IPS-NIHi7 (cell line): ENCODE measurements at regions not wholly inside any gene's neighbourhood (a gene's known extent, or its start where the extent isn't known, plus 50 kb on each side); places are given as distances from the start of the nearest gene placed in this dataset.
"Not testable (repeated sequence)": the region's sequence is repeated elsewhere in the genome, so short reads cannot be mapped to it uniquely, and the experiment has no call there.

Experiments
- DNase-seq: peaks from one replicate; pipeline ENCODE4 v3.0.0; 2012; ENCODE audit warnings: mixed read lengths; ENCODE audit errors: extremely low spot score

DNA sequence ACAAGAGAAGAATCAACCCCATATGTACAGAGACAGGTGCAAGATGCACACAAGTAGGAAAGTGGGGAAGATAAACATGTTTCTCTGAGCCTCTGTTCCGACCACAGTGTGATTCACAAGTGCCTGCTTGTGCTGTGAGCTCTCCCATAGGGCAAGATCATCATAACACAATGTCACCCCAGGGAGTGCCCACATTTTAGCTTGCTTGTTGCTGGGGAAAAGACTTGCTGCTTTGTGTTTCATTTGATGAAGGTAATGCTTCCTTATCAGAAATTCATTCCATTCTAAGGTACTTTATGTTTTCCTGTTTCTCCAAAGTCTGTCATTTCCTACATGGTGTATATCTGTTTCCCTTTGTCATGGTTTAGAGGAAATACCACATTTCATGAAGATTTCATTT is 304.5 kb upstream of the DIPK2B start:
- DNase-seq: no peak

DNA sequence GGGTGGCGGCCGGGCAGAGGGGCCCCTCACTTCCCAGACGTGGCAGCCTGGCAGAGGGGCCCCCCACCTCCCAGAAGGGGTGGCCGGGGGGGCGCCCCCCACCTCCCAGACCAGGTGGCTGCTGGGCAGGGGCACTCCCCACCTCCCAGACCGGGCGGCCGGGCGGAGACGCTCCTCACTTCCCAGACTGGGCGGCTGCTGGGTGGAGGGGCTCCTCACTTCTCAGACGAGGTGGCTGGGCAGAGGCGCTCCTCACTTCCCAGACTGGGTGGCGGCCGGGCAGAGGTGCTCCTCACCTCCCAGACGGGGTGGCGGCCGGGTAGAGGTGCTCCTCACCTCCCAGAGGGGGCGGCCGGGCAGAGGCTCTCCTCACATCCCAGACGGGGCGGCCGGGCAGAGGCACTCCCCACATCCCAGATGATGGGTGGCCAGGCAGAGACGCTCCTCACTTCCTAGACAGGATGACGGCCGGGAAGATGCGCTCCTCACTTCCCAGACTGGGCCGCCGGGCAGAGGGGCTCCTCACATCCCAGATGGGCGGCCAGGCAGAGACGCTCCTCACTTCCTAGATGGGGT is 303.2 kb upstream of the DIPK2B start:
- DNase-seq: not testable (repeated sequence)

DNA sequence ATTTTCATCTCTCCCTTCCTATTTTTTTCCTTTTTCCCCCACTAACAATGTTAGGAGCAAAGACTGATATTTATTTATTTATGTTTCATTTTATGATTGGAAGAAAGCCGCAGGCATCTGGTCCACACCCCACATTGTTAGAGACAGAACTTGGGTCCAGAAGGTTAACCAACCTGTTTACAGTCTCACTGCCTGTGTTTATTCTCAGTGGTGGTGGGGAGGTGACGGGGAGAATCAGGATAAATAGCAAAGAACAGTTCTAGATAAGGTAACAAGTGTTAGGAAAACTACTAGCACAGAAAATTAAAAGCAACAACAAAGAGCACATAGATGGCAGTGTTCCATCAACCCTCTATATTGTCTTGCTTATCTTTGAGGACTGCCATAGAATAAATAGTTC is 301.7 kb upstream of the DIPK2B start:
- no peak for DNase-seq

DNA sequence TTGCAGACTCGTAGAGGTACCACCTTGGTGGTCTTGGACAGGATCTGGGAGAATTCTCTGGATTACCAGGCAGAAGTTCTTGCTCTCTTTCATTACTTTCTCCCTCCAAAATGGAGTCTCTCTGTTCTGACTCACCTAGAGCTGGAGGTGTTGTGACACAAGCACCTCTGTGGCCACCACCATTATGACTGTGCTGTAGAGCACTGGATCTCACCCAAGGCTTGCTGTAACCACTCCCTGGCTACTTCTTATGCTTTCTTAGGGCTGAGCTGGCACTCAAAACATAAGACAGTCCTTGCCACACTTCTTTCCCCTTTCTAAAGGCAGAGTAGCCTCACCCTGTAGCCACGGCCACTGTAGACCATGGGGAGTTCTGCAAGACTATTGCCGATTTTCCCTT is 296.6 kb upstream of the DIPK2B start:
- no peak for DNase-seq

DNA sequence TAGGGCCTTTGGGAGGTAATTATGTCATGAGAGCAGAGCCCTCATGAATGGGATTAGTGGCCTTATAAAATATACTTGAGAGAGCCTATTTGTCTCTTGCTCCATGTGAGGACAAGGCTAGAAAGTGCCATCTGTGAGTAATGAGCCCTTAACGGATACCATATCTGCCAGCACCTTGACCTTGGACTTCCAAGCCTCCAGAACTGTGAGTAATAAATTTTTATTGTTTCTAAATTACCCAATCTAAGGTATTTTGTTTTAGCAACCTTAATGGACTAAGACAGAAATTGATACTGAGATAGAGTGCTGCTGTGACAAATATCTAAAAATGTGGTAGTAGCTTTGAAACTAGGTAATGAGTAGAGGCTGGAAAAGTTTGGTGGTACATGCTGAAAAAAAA is 285.0 kb upstream of the DIPK2B start:
- DNase-seq: no peak

DNA sequence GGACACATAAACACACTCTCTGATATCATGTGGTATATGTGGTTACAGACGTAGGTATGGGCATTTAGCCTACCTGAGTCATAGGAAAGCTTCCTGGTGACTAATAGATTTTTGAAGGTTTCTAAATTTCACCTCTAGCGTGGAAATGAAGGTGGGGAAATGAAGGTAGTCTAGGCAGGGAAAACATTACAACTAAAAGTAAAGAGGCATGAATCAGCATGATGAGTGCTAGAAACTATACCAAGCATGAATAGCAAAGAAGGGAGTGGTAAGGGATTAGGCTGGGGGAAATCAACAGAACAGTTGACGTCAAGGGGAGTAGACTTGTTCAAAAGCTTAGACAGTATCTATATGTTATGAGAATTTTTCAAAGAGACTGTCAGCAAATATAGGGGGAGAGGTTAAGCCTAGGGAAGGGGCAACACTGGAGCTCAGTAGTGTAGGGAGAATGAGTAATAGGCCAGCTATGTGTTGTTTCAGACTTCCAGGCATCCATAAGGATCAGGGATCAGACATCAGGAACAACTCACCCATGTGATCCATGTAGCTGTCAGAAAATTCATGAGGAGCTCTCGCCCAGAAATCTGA is 279.3 kb upstream of the DIPK2B start:
- no peak for DNase-seq

DNA sequence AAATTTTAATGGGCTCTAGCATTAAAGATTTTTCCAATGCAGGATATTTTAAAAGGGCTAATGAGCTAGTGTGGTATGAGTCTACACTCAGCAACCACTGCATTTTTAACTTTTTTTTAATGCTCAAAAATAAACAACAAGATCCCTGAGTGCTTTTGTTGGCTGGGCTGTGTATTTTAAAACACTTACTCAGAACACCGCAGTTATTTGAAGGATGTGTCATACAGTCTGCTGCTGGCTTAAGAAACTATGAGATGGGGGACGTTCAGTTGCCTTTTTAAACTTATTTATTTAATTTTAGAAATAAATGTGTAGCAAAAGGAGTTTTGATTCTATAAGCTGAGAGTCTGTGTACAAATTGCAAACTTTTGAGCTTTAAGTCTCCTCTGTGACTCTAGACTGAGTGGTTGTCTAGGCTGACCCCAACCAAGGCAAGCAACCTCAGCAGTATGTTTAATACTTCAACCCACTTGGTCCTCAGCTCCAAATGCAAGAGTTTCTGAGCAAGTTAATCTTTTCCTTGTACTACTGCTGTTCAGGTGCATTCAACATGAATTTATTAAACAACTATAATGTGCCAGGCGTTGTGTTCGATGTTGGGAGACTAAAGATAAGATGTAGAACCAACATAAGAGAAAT is 278.6 kb upstream of the DIPK2B start:
- no peak for DNase-seq

DNA sequence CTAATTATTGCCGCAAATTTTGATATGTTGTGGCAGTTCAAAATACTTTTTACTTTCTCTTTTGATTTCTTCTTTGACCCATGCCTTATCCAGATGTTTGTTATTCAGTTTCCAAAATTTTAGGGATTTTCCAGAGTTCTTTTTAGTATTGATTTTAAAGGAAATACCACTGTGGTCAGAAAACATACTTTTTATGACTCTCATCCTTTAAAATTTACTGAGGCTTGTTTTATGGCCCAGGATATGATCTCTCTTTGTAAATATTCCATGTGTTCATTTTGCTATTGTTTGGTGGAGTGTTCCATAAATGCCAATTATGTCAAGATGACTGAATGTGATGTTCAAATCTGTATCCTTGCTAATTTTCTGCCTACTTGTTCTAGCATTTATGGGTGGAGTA is 272.3 kb upstream of the DIPK2B start:
- no peak for DNase-seq

DNA sequence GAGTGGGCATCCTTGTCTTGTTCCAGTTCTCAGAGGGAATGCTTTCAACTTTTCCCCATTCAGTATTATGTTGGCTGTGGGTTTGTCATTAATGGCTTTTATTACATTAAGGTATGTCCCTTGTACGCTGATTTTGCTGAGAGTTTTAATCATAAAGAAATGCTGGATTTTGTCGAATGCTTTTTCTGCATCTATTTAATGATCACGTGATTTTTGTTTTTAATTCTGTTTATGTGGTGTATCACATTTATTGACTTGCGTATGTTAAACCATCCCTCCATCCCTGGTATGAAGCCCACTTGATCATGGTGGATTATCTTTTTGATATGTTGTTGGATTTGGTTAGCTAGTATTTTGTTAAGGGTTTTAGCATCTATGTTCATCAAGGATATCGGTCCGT is 266.9 kb upstream of the DIPK2B start:
- DNase-seq: not testable (repeated sequence)

DNA sequence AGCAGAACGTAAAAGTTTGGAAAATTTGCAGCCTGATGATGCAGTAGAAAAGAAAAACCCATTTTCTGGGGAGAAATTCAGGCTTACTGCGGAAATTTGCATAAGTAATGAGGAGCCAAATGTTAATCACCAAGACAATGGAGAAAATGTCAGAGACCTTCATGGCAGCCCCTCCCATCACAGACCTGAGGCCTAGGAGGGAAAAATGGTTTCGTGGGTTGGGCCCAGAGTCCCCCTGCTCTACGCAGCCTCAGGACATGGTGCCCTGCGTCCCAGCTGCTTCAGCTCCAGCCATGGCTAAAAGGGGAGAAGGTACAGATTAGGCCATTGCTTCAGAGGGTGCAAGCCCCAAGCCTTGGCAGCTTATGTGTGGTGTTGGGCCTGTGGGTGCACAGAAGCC is 255.1 kb upstream of the DIPK2B start:
- DNase-seq: not testable (repeated sequence)

DNA sequence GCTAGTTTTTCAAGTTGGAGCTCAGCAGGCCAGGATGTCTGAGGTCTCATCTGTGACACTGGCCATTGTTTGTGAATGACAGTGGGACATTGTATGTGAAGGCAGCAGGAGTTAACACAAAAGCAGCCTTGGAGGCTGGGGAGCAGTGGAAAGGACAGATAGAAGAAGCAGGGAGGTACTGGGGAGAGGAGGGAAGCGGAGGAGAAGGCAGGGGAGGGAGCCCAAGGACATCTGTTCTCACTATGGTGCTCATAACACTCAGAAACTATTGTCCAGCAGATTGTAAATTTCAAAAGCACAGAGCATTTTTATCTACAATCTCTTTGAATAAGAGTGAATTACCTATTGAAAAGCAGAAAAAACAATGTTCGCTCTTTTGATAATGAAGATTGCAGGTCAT is 253.6 kb upstream of the DIPK2B start:
- DNase-seq: no peak

DNA sequence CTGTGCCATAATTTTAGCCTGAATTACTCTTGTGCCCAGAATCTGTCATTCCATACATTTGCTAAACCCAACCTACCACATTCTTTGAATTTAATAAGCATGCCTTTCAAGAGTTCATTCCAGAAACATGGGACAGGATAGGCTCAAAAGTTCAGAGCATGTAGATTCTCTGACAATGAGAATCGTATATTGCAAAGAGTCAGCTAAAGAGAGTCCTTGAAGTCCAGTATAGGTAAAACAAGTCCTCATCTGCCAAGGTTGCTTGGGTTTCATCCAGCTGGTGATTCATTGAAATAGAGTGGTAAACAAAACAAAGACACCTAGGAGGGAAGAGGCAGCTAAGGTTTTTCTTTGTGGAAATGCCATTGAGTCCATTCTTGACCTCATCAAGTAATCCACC is 249.3 kb upstream of the DIPK2B start:
- no peak for DNase-seq

DNA sequence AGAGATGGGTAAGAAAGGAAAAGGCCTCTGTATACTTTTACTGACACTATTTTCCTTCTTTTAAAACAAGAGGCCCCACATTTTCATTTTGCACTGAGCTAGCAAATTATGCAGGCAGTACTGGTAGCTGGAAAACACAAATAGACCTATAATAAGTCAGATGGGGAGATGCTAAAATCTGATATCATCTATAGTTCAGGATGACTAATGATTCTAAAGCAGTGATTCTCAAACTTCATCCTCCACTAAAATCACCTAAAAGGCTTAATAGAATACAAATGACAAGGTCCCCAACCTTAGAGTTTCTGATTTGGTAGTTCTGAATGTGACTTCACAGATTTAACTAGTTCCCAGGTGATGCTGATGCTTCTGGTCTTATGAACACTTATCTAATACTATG is 247.3 kb upstream of the DIPK2B start:
- no peak for DNase-seq

DNA sequence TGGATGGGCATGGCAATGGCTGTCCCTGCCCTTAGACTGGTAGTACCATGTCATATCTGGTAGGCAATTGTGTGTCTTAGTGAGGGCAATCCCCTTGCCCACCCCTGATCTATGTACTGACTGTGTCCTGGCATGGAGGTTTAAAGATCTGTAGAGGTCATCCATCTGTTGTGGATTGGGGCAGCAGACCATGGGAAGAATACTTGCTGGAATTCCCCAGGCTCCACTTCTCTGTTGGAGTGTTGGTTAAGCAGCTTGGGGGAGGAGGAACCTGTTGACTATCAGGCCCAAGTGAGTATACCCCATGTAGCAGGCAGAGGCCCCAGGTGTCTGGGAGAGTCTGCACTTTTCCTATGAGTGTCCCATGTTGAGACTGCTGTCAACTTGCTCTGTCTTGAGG is 246.7 kb upstream of the DIPK2B start:
- DNase-seq: no peak

DNA sequence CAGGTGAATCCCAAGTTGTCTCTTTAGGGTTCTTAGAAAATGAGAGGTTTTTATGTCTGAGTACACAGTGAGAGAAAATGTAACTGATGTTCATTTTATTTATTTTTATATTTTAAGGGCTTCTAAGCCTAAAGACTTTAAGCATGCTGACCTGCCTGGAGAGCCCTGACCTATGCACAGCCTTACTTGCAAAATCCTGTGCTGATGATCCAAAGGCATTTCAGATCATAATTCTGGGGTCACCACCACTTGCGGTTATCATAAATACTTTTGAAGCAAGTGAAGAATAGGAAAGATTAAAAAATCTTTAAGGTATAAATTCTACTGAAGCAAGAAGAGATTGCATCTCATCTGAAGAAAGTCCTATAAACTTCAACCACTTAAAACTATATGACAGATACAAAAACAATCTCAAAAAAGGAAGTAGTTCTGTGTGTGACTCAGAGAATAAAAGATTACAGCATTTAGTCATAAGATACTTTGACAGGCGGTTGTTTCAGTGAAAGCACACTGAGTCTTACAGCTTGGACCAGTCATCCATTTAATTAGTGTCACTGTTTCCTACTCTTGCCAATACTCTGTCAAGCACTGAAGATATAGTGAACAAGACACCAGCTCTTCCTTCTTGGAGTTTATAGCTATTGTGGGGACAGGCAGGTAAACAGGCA is 245.2 kb upstream of the DIPK2B start:
- DNase-seq: no peak

DNA sequence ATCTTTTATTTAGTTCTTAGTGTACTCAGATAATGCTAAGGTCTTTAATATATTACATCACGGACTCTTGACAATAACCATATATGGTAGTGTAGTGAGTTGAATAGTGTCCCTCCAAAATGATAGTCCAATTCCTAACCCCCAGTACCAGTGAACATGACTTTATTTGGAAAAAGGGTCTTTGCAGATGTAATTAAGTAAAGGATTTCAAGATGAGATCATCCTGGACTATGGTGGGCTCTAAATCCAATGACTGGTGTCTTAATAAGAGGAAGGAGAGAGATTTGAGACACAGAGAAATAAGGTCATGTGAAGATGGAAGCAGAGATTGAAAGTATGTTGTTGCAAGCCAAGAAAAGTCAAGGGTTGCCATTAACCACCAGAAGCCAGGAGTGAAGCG is 236.5 kb upstream of the DIPK2B start:
- DNase-seq: no peak

DNA sequence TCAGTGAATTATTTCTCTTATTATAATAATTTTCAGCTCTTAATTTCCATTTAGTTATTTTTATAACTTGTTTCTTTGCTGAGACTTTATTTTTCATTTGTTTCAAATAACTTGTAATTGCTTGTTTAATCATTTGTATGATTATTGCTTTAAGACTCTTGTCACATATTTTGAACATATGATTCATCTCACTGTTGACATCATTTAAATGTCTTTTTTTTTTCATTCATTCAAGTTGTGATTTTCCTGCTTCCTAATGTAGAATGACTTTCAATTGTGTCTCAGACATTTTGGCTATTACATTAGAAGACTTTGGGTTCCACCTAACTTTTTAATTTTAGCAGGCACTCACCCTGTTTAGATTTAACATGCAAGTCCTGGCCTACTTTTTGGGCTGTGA is 234.8 kb upstream of the DIPK2B start:
- no peak for DNase-seq

DNA sequence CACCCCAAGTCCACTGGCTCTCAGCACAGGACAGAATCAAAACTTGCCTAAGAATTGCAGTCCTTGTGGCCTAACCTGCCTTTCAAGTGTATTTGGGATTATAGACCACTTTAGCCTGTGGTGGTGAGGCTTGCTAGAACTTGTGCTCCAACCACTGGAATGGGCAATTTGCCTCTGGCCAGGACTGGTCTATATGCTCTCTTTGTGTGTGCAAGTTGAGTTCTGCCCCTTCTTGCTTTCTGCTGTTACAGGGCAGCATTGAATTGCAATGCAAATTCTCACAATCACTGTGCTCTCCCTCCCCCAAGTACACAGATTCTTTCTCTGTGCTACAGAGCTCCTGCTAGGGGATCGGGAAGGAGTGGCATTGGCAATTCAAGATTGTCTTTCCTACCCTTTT is 233.6 kb upstream of the DIPK2B start:
- DNase-seq: no peak

DNA sequence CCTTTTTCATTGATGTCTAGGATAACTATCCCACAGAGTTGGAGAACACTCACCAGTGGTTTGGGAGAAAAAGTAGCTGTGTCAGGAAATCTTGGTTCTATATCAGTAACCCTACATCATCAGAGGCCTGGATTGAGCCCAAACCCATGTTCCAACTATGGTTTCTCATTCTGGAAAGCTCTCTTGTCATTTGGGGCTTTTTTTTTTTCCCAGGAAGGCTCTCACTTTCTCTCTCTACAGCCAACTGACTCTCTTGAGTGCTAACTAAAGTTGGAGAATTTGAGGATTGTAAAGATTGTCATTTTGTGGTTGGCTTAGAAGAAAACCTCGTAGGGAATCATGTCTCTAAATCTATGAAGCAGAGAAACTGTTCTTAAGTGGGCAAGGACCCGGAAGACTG is 228.2 kb upstream of the DIPK2B start:
- no peak for DNase-seq

DNA sequence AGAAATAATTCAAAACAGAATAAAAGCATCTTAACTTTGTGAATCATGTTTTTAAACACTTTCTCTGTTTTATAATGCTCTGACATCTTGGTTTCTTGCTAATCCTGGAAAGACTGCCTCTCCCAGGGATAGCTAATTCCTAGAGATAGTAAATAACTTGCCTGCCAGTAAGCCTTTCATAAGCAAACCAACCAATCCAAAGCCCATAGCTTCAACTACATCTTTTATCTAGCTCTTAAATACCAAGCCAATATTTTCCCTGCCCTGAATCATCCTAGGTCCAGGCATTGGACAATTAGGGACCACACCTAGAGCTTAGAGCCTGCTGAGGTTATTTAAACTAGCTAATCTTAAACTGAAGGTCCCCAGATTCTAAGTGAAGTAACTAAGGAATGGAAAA is 223.7 kb upstream of the DIPK2B start:
- no peak for DNase-seq

DNA sequence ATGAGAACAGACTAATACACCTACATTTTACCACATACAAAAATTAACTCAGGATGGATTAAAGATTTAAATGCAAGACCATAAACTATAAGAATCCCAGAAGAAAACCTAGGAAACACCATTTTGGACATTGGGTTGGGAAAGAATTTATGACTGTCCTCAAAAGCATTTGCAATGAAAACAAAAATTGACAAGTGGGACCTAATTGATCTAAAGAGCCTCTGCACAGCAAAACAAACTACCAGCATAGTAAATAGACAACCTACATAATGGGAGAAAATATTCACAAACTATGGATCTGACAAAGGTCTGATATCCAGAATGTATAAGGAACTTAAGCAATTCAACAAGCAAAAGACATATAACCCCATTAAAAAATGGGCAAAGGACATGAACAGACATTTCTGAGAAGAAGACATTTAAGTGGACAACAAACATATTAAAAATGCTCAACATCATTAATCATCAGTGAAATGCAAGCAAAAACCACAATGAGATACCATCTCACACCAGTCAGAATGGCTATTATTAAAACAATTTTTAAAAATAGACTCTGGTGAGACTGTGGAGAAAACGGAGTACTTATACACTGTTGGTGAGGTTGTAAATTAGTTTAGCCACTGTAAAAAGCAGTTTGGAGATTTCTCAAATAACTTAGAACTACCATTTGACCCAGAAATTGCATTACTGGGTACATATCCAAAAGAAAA is 221.7 kb upstream of the DIPK2B start:
- no peak for DNase-seq

DNA sequence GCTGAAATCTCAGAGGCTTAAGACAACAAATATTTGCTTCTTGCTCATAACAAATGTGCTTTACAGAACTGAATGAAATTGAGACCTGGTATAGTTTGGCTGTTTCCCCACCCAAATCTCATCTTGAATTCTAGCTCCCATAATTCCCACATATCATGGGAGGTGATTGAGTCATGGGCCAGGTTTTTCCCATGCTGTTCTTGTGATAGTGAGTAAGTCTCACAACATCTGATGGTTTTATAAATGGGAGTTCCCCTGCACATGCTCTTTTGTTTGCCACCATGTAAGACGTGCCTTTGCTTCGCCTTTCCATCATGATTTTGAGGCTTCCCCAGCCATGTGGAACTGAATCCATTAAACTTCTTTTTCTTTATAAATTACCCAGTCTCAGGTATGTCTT is 221.1 kb upstream of the DIPK2B start:
- DNase-seq: no peak

DNA sequence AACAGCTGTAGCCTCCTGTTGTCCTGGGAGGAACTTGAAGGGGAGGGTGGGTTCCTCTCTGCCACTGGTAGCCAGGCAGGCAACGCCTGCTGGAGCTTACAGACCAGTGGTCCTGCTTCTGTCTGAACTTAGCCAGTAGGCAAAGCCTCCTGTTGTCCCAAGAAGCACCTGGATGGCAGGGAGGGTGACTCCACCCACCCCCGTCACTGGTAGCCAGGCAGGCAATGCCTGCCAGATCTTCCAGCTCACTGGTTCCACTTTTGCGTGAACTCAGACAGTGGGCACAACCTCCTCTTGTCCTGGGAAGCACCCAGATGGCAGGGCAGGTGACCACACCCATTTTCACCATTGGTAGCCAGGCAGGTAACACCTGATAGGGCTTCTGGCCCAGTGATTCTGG is 203.5 kb upstream of the DIPK2B start:
- no peak for DNase-seq
